Lower lobe of right lung (tissue), 2 donors: ENCODE measurements at regions not wholly inside any gene's neighbourhood (a gene's known extent, or its start where the extent isn't known, plus 50 kb on each side); places are given as distances from the start of the nearest gene placed in this dataset.

Experiments used
- ATAC-seq, 2 donors: fragments of 200-7000 bp; cut with Tn5 transposase; one replicate each; pipeline ENCODE4 v1.9.1; 2020 to 2022; ENCODE audit warnings: mild to moderate bottlenecking in 2 of 2, moderate library complexity in 2 of 2
- DNase-seq: peaks from one replicate; pipeline ENCODE4 v3.0.0-alpha.2; 2020
- H3K27ac ChIP-seq: fragments of 200-600 bp; one replicate; pipeline ENCODE4 v1.8.0; 2022
- H3K27me3 ChIP-seq: fragments of 200-600 bp; one replicate; pipeline ENCODE4 v1.8.0; 2022; ENCODE audit warnings: low read depth
- H3K36me3 ChIP-seq: fragments of 200-600 bp; one replicate; pipeline ENCODE4 v1.8.0; 2022; ENCODE audit warnings: mild to moderate bottlenecking
- H3K4me1 ChIP-seq: fragments of 200-600 bp; one replicate; pipeline ENCODE4 v1.8.0; 2022
- H3K4me3 ChIP-seq: fragments of 200-600 bp; one replicate; pipeline ENCODE4 v1.8.0; 2022; ENCODE audit warnings: mild to moderate bottlenecking
- H3K9me3 ChIP-seq: fragments of 200-600 bp; one replicate; pipeline ENCODE4 v1.8.0; 2022
- intact Hi-C: fragments of 100-400 bp; cut with DNase I; formaldehyde crosslinking; loops from one replicate; pipeline ENCODE4 v1.11.0; 2022
- TF ChIP-seq, protein P1 (sequence below): fragments of 200-600 bp; IDR thresholded peaks from one replicate; pipeline ENCODE4 v1.8.0; 2022; ENCODE audit warnings: antibody characterized with exemption, mild to moderate bottlenecking
- donor health status: DM: no; HTN: yes; CAD: no; lungs with severe emphysema.

- Histone ChIP-seq H3K36me3 (no peaks in the 10 kb centered on the region), H3K4me3 (no peak overlapping the region), H3K4me1 (peaks cover 12% of the 10 kb centered on the region), H3K27me3 (no peaks in the 10 kb centered on the region), H3K27ac (peak overlapping the region; percentile 47), H3K9me3 (no peaks in the 10 kb centered on the region)
- intact Hi-C loops = no loop called here
- TF ChIP-seq, protein P1, sequence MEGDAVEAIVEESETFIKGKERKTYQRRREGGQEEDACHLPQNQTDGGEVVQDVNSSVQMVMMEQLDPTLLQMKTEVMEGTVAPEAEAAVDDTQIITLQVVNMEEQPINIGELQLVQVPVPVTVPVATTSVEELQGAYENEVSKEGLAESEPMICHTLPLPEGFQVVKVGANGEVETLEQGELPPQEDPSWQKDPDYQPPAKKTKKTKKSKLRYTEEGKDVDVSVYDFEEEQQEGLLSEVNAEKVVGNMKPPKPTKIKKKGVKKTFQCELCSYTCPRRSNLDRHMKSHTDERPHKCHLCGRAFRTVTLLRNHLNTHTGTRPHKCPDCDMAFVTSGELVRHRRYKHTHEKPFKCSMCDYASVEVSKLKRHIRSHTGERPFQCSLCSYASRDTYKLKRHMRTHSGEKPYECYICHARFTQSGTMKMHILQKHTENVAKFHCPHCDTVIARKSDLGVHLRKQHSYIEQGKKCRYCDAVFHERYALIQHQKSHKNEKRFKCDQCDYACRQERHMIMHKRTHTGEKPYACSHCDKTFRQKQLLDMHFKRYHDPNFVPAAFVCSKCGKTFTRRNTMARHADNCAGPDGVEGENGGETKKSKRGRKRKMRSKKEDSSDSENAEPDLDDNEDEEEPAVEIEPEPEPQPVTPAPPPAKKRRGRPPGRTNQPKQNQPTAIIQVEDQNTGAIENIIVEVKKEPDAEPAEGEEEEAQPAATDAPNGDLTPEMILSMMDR = no peak
- peak in 1 of 2 donors; percentile 80 for ATAC-seq
- DNase-seq = no peak
Observed at GRCh38 chr7:116426428-116427156, 72.9 kb upstream of the CAV2 start.

- intact Hi-C loops = no loop called here
- Histone ChIP-seq H3K36me3 (no peaks in the 10 kb centered on the region), H3K9me3 (no peaks in the 10 kb centered on the region), H3K27me3 (no peaks in the 10 kb centered on the region), H3K4me3 (no peak overlapping the region), H3K4me1 (peaks cover 13% of the 10 kb centered on the region), H3K27ac (no peak overlapping the region)
- ATAC-seq (no peak), DNase-seq (no peak)
- TF ChIP-seq, protein P1 = no peak
Observed at GRCh38 chr7:116429986-116430619, 69.4 kb upstream of the CAV2 start.

DNA sequence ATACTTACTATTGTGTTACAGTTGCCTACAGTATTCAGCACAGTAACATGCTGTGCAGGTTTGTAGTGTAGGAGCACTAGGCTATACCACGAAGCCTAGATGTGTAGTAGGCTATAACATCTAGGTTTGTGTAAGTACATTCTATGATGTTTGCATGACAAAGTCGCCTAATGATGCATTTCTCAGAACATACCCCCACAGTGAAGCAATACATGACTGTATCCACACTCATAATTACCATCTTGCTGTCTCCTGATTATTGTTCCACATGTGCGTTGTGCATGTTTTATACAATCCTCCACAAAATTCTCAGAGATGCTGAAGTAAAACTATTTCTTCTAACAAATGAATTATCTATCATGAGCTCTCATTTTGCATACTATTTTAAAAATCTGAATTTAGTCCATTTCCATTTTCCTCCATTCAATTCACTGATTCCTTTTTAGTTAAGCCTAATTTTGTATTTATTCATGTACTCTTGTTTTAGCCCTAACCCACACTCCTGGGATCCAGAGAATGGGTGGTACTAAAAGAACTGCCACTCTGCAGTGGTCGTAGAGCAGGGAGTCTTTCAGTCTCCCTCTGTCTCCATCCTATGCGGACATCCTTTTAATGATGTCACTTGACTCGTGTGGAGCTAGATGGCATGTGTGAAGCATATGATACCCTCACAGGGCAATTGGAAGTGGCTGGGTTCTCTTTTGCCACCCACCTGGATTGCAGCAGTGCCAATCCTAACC, 67.6 kb upstream of the CAV2 start:
- intact Hi-C loops = no loop called here
- H3K4me1 ChIP-seq = peaks cover 4% of the 10 kb centered on the region

GRCh38 chr7:116432527-116432916, 67.0 kb upstream of the CAV2 start:
- intact Hi-C loops = no loop called here
- no peak for ATAC-seq

More for the DNA sequence above, 67.6 kb upstream of the CAV2 start:
- Histone ChIP-seq H3K9me3 (no peaks in the 10 kb centered on the region), H3K27me3 (no peaks in the 10 kb centered on the region), H3K36me3 (no peaks in the 10 kb centered on the region), H3K4me3 (no peak overlapping the region), H3K27ac (no peak overlapping the region)
- DNase-seq = no peak
- TF ChIP-seq, protein P1 = no peak
- ATAC-seq = no peak

GRCh38 chr7:116433246-116433645, 66.3 kb upstream of the CAV2 start:
- TF ChIP-seq, protein P1 = no peak
- no peaks in the 10 kb centered on the region for H3K36me3 ChIP-seq
- no peak for ATAC-seq

More at GRCh38 chr7:116432527-116432916, 67.0 kb upstream of the CAV2 start:
- TF ChIP-seq, protein P1 = no peak
- Histone ChIP-seq H3K27me3 (no peaks in the 10 kb centered on the region), H3K4me3 (no peak overlapping the region), H3K27ac (no peak overlapping the region), H3K9me3 (no peaks in the 10 kb centered on the region), H3K36me3 (no peaks in the 10 kb centered on the region), H3K4me1 (peaks cover 4% of the 10 kb centered on the region)
- no peak for DNase-seq

More at GRCh38 chr7:116433246-116433645, 66.3 kb upstream of the CAV2 start:
- Histone ChIP-seq H3K27ac (no peak overlapping the region), H3K27me3 (no peaks in the 10 kb centered on the region), H3K4me3 (no peak overlapping the region), H3K9me3 (no peaks in the 10 kb centered on the region), H3K4me1 (peaks cover 4% of the 10 kb centered on the region)
- intact Hi-C loops = no loop called here
- no peak for DNase-seq
